ENCODE measurements at regions not wholly inside any gene's neighbourhood (a gene's known extent, or its start where the extent isn't known, plus 50 kb on each side); places are given as distances from the start of the nearest gene placed in this dataset.

- TF ChIP-seq, protein P1, sequence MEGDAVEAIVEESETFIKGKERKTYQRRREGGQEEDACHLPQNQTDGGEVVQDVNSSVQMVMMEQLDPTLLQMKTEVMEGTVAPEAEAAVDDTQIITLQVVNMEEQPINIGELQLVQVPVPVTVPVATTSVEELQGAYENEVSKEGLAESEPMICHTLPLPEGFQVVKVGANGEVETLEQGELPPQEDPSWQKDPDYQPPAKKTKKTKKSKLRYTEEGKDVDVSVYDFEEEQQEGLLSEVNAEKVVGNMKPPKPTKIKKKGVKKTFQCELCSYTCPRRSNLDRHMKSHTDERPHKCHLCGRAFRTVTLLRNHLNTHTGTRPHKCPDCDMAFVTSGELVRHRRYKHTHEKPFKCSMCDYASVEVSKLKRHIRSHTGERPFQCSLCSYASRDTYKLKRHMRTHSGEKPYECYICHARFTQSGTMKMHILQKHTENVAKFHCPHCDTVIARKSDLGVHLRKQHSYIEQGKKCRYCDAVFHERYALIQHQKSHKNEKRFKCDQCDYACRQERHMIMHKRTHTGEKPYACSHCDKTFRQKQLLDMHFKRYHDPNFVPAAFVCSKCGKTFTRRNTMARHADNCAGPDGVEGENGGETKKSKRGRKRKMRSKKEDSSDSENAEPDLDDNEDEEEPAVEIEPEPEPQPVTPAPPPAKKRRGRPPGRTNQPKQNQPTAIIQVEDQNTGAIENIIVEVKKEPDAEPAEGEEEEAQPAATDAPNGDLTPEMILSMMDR (IDR thresholded peaks at IDR 0.05; ENCODE audit: low read depth, low read length) = no peak
- TF ChIP-seq EZH2phosphoT487 (IDR thresholded peaks at IDR 0.05; ENCODE audit: low read depth) = no peak
Observed at GRCh38 chr15:94844198-94844537, 612.8 kb downstream of the MCTP2 start.

Data from OCI-LY3 (cell line).